Stimulated activated CD4-positive, alpha-beta T cell treated with anti-CD3 and anti-CD28 coated beads, TNF-alpha, amount 100 ng/mL, for 4 hours (primary cell): ENCODE measurements at regions not wholly inside any gene's neighbourhood (a gene's known extent, or its start where the extent isn't known, plus 50 kb on each side); places are given as distances from the start of the nearest gene placed in this dataset.
"Not testable (repeated sequence)": the region's sequence is repeated elsewhere in the genome, so short reads cannot be mapped to it uniquely, and the experiment has no call there.

Source experiments
- DNase-seq, 3 experiments: peaks; one replicate each; pipeline ENCODE4 v3.0.0-alpha.2; 2020; ENCODE audit warnings: low read depth in 3 of 3

DNA sequence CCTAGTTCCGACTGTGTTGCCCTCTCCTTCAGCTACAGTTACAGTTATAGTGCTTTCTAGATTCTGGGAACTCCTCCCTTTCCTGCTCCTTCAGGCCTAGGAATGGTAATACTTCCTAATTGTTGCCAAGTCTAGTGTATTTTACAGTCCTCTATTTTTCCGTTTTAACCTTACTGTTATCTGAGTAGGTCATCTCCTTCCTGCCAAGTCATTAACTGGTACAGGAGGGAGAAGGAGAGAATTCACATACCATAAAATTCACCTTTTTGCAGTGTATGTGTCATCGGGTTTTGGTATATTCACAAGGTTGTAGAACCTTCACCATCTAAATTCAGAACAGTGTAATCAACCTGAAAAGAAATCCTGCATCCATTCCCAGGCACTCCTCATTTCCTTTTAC, 335.4 kb upstream of the MEF2C start:
- no peak for DNase-seq

DNA sequence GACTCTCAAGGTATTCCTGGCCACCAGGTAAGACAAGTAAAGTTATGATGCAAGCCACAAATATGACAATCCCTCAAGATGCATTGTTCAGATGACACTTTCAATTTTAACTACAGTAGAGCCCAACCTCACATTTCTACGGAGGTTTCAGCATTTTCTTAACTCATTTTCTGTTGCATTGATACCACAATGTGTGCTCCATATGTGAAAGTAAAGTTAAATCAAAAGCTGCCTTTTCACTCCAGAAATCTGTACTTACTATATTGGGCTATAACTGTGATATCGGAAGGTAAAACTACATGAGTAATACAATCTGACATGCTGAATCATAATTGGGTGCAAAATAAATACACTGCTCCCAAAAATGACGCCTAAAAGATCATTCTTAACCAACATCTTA, 333.6 kb upstream of the MEF2C start:
- DNase-seq = no peak

DNA sequence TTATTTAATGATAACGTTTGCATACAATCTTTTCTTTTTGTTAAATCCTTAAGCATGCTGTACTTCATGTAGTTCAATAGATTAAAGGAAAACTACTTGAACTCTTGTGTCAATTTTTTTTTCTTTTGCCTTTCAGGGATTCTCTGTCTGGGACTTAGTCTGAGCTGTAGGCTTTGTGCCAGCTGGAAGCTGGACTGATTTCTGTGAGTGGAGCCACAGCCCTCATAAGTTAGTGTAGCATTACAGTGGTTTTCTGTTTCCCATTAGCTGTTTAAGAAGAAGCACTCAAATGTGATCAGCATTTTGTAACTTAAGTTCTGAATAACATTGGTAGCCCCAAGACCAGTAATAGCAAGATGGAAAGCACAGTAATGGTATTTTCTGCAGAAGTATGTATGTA, 330.6 kb upstream of the MEF2C start:
- DNase-seq = no peak

DNA sequence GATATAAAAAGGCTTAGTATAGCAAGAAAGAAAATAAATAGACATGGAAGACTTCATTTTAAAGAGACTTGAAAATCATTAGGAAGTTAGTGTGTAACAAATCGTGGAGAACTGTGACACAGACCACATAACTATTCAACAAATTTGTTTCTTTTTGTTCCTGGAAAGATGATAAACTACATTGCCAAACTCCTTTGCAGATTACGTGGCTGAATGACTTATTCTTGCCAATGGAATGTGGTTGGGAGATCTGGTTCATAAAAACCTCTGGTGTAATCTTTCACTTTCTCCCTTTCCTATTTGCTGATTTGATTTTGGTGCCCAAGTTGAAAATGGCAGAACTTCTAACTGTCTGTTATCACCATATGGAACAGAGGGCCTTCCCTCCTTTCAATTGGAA, 328.9 kb upstream of the MEF2C start:
- DNase-seq = no peak

DNA sequence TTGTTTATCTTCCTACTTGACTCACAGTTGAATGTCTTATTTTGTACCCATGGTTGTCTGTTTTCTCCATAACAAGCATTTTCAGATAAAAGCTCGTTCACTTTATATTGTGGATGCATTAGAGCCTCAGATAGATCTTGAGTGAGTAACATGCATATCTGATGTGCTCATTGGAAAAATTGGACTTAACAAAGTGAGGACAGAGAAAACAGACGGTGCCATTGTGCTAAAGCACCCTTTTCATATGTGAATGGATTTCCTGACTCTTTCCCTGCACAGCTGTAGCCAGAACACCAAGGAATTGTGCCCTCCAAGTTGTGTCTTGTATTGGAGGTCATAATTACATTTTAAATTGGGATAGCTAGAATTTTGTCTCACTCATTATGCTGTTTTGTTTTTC, 325.8 kb upstream of the MEF2C start:
- DNase-seq = no peak

DNA sequence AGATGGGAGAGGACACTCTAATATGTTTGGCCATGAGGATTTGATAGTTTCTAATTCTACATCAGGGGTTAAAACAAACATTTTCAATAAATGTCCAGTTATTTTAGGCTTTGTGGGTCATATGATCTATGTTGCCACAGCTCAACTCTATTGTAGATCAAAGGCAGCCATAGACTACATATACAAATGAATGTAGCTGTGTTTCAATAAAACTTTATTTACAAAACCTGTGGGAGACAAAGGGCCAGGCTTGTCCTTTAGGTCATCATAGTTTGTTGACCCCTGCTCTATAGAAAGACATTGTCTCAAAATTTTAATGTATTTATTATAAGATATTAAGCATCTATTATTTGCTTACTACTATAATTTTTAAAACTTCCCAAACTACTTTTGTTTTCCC, 325.4 kb upstream of the MEF2C start:
- DNase-seq = no peak

DNA sequence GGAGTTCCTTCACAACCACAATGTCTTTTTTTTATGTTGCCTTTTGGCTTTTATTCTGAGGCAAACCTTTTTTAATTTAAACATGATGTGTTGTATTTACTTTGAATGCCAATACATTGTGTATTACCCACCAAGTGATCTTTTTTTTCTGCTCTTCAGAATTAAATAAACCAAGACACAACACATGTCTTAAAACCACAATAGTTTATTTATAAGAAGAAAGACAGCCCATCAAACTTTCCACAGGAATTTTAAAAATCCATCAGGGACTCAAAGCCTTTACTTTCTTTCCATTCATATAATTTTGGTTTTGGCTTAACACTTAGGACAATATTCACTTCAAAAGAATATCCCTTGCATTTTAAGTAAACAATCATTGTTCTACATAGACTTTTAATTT, 321.8 kb upstream of the MEF2C start:
- DNase-seq = no peak

DNA sequence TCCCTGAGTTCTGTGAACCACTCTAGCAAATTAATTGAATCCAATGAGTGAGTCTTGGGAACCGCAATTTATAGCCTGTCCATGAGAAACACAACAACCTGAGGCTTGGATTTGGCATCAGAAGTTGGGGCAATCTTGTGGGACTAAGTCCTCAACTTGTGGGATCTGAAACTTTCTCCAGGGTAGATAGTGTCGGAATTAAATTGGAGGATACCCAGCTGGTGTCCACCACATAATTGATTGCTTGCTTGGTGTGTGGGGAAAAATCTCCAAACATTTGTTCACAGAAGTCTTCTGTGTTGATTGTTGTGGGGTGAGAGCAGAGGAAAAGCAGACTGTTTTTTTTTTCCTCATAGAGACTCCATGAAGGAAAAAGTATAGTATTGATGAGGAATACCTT, 320.6 kb upstream of the MEF2C start:
- DNase-seq = no peak

DNA sequence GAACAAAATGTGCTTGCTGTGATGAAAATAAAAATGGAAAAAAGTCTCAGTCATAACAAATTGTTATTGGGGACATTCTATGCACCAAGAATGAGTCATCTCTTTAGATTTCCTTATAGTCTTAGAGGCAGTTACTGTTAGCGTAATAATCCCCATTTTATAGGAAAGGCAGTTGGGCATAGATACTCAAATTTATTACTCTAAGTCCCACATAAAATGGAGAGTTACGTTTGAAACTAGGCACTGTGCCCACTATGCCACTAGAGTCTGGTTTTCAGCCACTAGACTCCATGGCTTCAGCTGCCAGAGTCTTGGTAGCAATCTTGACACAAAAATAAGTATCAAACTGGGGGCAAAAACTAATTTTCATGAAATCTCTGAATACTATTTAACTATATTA, 317.9 kb upstream of the MEF2C start:
- no peak for DNase-seq

DNA sequence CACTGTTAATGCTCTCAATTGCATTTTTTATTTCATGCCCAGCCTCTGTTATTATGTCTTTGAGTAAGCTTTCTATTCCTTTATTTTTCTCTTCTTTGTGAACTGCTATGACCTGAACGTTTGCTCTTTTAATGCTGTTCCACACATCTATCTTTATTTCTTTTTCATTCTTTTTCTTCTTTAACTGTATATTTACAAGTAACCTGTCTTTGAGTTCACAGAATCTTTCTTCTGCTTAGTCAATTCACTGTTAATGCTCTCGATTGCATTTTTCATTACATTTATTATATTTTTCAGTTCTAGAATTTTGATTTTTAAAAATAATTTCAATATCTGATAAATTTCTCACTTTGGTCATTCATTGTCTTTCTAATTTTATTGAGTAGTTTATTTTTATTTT, 316.3 kb upstream of the MEF2C start:
- DNase-seq = no peak

DNA sequence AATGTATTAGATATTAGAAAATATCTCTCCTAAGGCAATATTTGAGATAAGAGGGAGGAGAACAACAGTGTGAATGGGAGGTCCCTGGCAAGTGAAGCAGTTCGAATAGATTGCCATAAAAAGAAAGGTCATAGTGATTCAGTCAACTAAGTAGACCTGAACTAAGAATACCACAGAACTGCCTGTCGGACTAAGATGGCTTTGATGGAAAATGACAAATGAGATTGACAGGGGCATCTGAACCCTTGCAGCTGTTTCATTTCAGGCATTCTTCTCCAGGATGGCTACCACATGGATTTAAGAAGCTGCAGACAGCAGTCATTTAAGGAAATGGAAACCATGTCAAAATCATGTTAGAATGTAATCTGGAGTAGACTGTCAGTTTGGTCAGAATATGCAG, 308.4 kb upstream of the MEF2C start:
- no peak for DNase-seq

DNA sequence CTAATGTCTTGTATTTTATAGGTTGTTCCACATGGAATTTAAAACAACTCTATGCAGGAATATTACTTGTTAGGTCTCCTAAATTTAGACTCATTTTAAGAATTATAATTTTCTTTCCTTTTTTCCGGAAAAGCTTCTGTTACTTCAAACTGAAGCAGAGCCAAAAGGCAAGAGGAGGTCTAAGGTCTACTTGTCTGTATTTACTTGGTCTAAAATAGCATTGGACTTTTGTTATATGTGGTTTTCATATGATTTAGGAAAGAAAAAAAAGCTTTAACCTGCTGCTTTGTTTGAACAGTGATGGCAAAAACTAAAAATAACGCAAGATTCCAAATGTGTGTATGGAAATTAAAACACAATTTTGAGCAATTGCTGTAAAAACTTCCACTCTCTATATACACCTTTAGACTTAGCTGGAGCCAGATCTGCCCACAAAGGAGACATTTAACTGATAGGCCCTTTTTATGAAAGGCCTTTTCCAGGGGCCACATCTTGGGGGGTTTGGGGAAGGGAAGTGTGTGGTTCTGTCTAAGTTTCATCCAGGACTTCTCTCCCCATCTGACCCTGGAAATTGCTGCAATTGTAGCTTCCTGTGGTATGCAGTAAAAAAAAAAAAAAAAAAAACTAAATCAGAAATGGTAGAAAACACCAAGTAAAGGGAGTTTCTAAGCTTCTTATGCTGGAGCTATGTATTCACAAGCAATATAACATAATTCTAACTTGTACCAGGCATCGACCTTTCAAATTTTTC, 307.7 kb upstream of the MEF2C start:
- DNase-seq = no peak

DNA sequence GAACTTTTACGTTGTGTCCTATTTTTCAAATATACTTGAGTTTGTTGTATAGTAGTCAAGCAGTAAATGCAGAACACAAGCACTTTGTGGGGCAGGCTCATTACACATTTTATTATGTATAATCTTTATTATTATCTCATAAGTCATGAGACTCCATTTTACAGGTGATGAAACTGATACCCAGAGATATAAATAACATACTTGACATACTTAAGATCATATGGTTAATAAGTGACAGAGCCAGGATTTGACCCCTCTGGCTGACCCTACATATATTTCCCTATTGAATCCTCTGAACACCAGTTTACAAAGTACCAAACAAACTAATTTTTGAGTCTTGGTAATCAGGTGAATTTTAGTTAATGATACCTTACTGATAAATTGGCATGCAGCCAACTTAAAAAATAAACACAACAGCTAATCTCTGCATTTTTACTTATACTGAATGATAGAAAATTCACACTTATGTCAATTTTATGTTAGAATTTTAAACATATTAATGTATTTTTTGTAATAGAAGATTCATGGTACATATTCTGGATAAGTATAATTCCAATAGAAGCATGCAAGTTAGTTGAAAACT, 305.0 kb upstream of the MEF2C start:
- no peak for DNase-seq

DNA sequence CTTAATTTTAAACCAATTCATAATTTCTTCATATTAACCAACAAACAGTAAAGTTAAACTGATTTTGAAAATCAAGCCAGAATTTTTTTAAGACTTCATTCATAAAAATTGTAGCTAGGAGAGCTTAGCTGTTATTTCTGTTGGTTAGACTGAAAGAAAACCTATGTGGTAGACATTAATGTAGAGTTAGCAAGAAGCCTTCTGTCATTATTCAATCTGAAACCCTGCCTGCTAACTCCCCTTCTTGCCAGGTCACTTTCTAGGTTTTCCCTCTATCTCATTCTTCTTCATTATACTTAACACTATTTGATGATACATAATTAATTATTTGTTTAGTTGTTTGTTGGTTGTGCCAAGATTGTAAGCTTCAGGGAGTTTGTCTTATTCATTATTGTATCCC, 304.3 kb upstream of the MEF2C start:
- DNase-seq = no peak

DNA sequence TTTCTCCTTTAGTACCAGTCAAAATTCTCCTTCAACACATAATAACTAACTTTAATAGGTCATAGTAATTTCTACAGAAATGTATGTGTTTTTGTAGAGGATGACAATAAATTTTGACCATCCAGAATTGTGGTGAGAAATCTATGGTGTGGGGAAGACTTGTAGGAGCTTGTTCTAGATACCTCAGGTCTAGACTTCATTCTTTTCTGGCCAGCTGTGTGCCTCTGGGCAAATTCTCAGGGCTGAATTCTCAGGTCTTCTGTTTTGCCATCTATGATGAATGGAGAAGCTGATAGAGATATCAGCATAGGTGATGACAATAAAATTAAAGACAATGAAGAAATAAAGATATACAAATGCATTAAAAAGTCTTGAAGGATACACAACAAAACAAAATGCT, 298.6 kb upstream of the MEF2C start:
- DNase-seq = no peak

DNA sequence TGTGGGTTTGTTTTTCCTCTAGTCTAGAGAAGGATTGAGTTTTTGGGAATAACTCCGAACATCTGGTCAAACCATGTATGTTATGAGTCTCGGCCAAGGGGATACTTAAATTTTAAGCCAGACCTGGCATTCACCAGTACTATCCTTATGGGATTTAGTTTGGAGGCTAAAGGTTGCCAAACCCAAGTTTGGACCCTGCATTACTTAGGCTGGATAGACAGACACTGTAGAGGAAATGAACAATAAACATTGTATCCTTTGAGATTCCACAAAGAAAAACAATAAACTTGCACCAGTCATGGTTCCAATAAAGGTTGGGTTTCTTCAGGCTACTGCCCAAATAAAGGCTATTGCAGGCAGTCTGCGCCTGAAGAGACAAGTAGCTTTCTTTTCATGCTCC, 296.7 kb upstream of the MEF2C start:
- no peak for DNase-seq

DNA sequence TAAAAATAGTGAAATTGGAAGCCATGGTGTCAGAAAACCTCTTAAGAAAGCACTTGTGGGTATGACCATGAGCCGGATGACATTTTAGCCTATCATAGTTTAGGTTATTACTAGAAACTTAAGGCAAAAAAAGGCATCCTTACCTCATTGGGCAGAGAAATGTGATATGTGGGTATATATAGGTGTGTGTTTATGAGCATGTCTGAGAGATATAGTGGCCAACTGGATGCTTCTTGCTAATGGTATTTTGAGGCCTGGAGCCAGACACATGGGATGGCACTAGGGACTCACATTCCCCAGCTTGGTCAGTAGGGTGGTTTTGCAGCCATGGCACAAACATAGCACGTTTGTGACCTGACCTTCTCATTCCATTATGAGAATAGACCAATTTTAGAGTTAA, 295.6 kb upstream of the MEF2C start:
- no peak for DNase-seq

DNA sequence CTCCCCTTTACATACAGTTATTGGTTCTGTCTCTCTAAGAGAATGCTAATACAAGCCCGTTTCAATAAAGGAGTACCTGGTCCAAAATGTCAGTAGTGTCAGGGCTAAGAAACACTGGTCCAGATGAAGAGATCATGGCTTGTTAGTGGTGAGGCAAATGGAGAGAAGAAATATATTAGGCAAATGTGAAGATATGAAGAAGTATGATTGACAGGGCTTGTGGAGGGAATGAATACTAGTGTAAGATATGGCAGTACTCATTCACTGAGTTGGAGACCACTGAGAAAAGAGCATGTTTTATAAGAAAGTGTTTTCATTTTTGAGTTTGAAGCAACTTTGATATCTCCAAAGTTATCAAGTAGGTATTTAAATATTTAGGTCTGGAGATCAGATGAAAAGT, 290.5 kb upstream of the MEF2C start:
- no peak for DNase-seq

DNA sequence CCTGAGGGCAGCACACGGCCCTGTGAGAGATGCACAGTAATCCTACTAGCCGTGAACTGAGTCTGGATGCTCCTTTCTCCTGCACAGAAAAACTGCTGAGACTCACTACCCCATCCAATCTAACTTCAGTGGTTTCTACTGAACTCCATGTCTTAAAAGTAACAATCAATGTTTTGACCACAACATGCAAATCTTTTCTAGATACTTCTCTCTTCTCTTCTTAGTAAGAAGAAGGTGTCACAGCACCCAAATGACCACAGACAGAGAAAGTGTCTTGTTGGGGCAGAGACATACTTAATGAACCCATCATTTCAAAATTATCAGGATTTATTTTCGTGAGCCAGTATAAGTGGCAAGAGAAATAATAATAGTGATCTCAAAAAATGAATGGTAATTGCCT, 285.8 kb upstream of the MEF2C start:
- DNase-seq = no peak

DNA sequence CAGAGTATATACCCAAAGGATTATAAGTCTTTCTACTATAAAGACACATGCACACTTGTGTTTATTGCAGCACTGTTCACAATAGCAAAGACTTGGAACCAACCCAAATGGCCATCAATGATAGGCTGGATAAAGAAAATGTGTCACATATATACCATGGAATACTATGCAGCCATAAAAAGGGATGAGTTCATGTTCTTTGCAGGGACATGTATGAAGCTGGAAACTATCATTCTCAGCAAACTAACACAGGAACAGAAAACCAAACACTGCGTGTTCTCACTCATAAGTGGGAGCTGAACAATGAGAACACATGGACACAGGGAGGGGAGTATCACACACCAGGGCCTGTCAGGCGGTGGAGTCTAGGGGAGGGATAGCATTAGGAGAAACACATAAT, 281.7 kb upstream of the MEF2C start:
- not testable (repeated sequence) for DNase-seq

DNA sequence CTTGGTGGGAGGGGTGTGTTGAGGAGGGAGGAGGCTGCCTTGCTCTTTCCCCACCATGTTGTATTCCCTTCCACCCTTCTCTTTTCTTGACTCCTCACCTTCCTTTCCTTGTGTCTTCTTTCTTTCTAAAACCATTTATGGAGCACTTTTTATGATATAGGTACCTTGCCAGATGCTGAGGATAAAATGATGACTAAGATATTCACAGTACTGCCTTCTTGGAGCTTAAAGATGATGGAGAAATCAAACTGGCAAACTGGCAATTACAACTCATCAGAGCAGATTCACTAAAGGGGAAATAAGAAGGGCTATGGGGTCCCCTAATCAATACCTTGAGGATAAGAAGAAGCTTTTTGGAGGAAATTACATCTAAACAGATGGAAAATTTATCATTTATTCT, 273.2 kb upstream of the MEF2C start:
- DNase-seq = no peak

DNA sequence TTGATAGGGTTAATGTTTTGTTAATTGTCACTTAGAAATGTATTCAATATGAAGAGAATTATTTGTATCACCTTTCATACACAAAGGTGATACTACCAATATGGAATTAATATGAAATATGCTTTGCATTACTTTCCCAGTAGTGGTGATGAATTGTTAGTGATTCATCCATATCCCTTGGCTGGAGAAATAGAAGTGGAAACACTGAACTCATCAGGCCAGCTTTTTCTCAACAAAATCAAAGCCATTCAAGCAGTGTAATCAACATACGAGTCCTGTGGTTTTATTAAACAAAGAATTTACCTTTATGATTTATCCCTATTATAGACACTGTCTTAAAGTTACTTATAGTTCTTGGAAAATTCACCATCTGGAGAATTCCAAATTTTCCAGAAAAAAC, 264.0 kb upstream of the MEF2C start:
- DNase-seq = no peak

DNA sequence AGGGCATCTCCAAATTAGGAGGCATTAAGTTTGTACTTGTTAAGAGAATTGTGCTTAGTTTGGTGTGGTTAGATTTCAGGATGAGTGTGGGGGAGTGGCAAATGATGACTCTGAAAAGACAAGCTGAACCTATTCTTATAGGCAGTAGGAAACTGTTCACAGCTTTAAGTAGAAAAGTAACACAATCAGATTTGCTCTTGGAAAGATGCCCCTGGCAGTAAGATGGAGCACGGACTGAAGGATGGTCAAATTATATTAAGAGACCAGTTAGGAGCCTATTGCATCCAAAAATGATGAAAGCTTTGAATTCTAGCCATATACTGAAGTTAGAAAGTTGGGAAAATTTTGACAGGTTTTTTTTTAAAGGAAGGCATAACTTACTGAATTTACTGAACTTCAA, 254.2 kb upstream of the MEF2C start:
- no peak for DNase-seq

DNA sequence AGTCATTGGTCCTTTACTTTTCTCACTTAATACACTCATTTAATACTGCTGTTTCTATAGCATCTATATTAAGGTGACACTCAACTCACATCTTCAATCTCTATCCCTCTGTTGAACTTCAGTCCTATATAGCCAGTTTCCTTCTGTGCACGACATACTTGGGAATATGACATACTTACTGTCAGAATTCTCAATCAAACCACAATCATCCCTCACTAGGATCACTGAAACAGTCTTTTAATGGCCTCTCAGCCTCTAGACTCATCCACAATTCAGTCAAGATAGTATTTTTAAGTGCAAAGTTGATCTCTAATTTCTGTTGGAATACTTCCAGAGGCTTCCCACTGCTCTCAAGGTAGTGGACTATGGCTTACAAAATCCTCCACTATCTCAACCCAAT, 251.0 kb upstream of the MEF2C start:
- no peak for DNase-seq
